ENCODE measurements at regions not wholly inside any gene's neighbourhood (a gene's known extent, or its start where the extent isn't known, plus 50 kb on each side); places are given as distances from the start of the nearest gene placed in this dataset.

GRCh38 chr2:47251404-47251675, 75.0 kb upstream of the CALM2 start:
- no peak for TF ChIP-seq POLR2A (IDR thresholded peaks at IDR 0.05; ENCODE audit: low read length)
- no peak for TF ChIP-seq GATA1 (IDR thresholded peaks at IDR 0.05; ENCODE audit: low read depth, low read length)
